Activated CD8-positive, alpha-beta memory T cell treated with anti-CD3 and anti-CD28 coated beads for 4 hours (primary cell): ENCODE measurements at regions not wholly inside any gene's neighbourhood (a gene's known extent, or its start where the extent isn't known, plus 50 kb on each side); places are given as distances from the start of the nearest gene placed in this dataset.

Source experiments
- DNase-seq, 2 donors: peaks; one replicate each; pipeline ENCODE4 v3.0.0-alpha.2; 2020; ENCODE audit warnings: low read depth in 2 of 2

- DNase-seq = no peak
These were observed 74.9 kb upstream of the FOXP4 start for GRCh38 chr6:41471064-41471895.

- DNase-seq = no peak
These were observed 71.8 kb upstream of the FOXP4 start for GRCh38 chr6:41474213-41474933.

- DNase-seq = no peak
These were observed 71.0 kb upstream of the FOXP4 start for GRCh38 chr6:41475164-41475563.

- DNase-seq = no peak
These were observed 70.3 kb upstream of the FOXP4 start for GRCh38 chr6:41475737-41476357.

GRCh38 chr6:41476401-41476800 lies 69.8 kb upstream of the FOXP4 start:
- no peak for DNase-seq

- no peak for DNase-seq
These were observed 68.6 kb upstream of the FOXP4 start for GRCh38 chr6:41477572-41477971.

- no peak for DNase-seq
These were observed 62.2 kb upstream of the FOXP4 start for GRCh38 chr6:41483943-41484342.

GRCh38 chr6:41487860-41488432 lies 58.2 kb upstream of the FOXP4 start:
- DNase-seq = no peak

- DNase-seq = no peak
These were observed 57.6 kb upstream of the FOXP4 start for GRCh38 chr6:41488433-41489119.

- DNase-seq = no peak
These were observed 56.9 kb upstream of the FOXP4 start for GRCh38 chr6:41489120-41489851.

GRCh38 chr6:41492261-41492891 lies 53.8 kb upstream of the FOXP4 start:
- DNase-seq = no peak

- DNase-seq = no peak
These were observed 51.7 kb upstream of the FOXP4 start for GRCh38 chr6:41494212-41495110.
